Pancreas (tissue), 10 donors: ENCODE measurements at regions not wholly inside any gene's neighbourhood (a gene's known extent, or its start where the extent isn't known, plus 50 kb on each side); places are given as distances from the start of the nearest gene placed in this dataset.

ENCODE experiments used
- ATAC-seq, 4 donors: fragments of 200-7000 bp; cut with Tn5 transposase; one replicate each; pipeline versions ENCODE4 v1.8.0 to v1.9.1; 2020; ENCODE audit warnings: mild to moderate bottlenecking in 4 of 4, moderate library complexity in 4 of 4
- DNase-seq, 6 donors: peaks; one replicate each; pipeline ENCODE4 v3.0.0-alpha.2; 2020
- FAIRE-seq: peaks from 2 replicates; lab custom pipeline; 2012; peaks lifted over from hg19 to GRCh38; lab: Jason Lieb, UNC
- H3K27ac ChIP-seq, 4 donors: fragments of 200-600 bp; sonication (generic); 1 replicate in 3 of 4; 2 replicates in 1 of 4; pipeline versions ENCODE4 v1.5.0 to v1.8.0; 2020
- H3K27me3 ChIP-seq, 4 donors: fragments of 200-600 bp; one replicate each; pipeline ENCODE4 v1.8.0; 2021
- H3K36me3 ChIP-seq, 3 donors: fragments of 200-600 bp; sonication (generic) in 1 of 3; one replicate each; pipeline versions ENCODE4 v1.5.0 to v1.8.0; 2020 to 2021
- H3K4me1 ChIP-seq, 3 donors: fragments of 200-600 bp; one replicate each; pipeline ENCODE4 v1.8.0; 2021
- H3K4me3 ChIP-seq, 4 donors: fragments of 200-600 bp; sonication (generic) in 2 of 4; one replicate each; pipeline versions ENCODE4 v1.5.0 to v1.8.0; 2020 to 2021
- H3K9me3 ChIP-seq, 4 donors: fragments of 200-600 bp; one replicate each; pipeline ENCODE4 v1.8.0; 2021
- WGBS, 2 donors: extraction: QIAGEN DNeasy Blood & Tissue Kit; methylation state at CpG; one replicate each; pipeline ENCODE4 v1.1.7; 2013; 5-methylcytosine and 5-hydroxymethylcytosine counted together
- intact Hi-C, 3 donors: fragments of 100-400 bp; cut with DNase I; formaldehyde crosslinking; loops; one replicate each; pipeline versions ENCODE4 v1.11.1 to v1.14.2; 2022
- TF ChIP-seq, protein P1 (sequence below), 4 donors: fragments of 200-600 bp; sonication (generic) in 3 of 4; IDR thresholded peaks; one replicate each; pipeline versions ENCODE4 v1.5.0 to v1.8.0; 2021; ENCODE audit warnings: antibody characterized with exemption in 4 of 4
- donor health status: healthy with polysubstance abuse.
- donor health status: DM: no; HTN: no; CAD: no; lungs with moderate emphysema.
- donor health status: DM: no; HTN: no; CAD: no.
- donor health status: control.
- donor health status: control.
- donor health status: Bipolar disorder and iron deficiency.
- donor health status: DM: yes; HTN: yes; CAD: no.
- donor health status: DM: no; HTN: no; CAD: no.
- donor health status: DM: no; HTN: no; CAD: no.
- donor health status: DM: yes; HTN: yes; CAD: no.

DNA sequence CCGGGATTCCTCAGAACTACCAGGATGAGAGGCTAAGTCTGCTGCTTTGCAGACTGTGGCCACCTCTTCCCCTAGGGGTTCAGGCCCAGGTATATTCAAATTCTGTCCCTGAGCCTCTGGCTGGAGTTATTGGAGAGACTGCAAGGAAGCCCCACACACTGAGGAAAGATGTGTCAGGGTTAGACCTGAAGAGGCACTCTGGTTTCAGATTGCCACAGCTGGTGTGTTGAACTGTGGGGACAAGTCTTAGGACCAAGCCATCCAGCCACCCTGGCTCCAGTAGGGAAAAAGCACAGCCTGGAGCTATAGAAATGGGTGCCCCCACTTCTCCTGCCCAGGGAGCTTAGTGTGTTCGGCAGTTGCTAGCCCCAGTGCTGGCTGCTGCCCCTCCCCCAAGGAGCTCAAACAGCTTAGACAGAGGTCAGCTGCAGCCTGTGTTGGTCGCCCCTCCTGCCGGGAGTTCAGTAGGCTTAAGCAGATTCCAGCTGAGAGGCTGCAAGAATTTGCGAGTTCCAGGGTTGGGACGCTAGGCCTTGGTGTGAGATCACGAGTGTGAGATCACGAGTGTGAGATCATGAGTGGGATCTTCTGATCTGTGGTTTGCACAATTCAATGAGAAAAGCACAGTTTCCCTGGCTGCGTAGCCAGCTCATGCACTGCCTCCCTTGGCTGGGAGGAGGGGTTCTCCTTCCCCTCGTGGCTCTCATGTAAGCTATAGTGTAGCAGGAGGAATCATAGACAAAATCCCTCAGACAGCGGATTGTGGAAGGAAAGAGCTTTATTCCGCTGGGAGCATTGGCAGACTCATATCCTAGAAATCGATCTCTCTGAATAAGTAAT, 552.1 kb upstream of the CHORDC1 start:
- DNase-seq (peak in 1 of 6 donors; percentile 8), ATAC-seq (no peak), FAIRE-seq (no peak)
- no peak overlapping the region for H3K27ac ChIP-seq
- no peak overlapping the region for H3K4me3 ChIP-seq
- no peaks in the 10 kb centered on the region for H3K27me3 ChIP-seq
- no peaks in the 10 kb centered on the region for H3K4me1 ChIP-seq
- TF ChIP-seq, protein P1, sequence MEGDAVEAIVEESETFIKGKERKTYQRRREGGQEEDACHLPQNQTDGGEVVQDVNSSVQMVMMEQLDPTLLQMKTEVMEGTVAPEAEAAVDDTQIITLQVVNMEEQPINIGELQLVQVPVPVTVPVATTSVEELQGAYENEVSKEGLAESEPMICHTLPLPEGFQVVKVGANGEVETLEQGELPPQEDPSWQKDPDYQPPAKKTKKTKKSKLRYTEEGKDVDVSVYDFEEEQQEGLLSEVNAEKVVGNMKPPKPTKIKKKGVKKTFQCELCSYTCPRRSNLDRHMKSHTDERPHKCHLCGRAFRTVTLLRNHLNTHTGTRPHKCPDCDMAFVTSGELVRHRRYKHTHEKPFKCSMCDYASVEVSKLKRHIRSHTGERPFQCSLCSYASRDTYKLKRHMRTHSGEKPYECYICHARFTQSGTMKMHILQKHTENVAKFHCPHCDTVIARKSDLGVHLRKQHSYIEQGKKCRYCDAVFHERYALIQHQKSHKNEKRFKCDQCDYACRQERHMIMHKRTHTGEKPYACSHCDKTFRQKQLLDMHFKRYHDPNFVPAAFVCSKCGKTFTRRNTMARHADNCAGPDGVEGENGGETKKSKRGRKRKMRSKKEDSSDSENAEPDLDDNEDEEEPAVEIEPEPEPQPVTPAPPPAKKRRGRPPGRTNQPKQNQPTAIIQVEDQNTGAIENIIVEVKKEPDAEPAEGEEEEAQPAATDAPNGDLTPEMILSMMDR (IDR thresholded peaks at IDR 0.05): no peak
- no peaks in the 10 kb centered on the region for H3K9me3 ChIP-seq
- H3K36me3 ChIP-seq: no peaks in the 10 kb centered on the region
- intact Hi-C loops: no loop called here
- 56 to 70% methylated on average over 13 of the region's 13 CpGs for WGBS, 2 donors

DNA sequence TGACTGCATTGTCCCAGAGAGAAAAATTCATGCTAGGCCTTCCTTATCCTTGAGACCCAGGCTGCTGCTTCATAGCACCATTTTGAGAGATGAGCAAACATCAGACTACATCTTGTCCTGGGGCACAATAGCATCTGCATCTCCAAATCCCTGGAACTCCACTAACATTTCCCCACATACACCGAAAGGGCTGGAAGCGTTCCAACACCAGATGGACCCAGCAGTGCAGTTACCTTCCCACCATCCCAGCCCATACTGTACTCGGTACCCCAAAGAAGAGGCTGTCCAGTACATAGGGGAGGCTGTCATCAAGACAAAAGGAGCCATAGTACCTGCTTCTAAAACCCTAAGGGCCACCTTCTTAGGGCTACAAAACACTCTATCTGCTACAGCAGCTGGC, 547.2 kb upstream of the CHORDC1 start:
- no peak for ATAC-seq
- H3K27me3 ChIP-seq: no peaks in the 10 kb centered on the region
- DNase-seq: no peak
- intact Hi-C loops: no loop called here
- WGBS, 2 donors: 53 to 66% methylated on average over 3 of the region's 3 CpGs
- H3K27ac ChIP-seq: no peak overlapping the region
- no peaks in the 10 kb centered on the region for H3K9me3 ChIP-seq
- no peaks in the 10 kb centered on the region for H3K4me1 ChIP-seq
- H3K4me3 ChIP-seq: no peak overlapping the region
- no peak for FAIRE-seq
- H3K36me3 ChIP-seq: no peaks in the 10 kb centered on the region
- TF ChIP-seq, protein P1 (IDR thresholded peaks at IDR 0.05): no peak

GRCh38 chr11:90766121-90766520, 543.3 kb upstream of the CHORDC1 start:
- Histone ChIP-seq H3K27ac (no peak overlapping the region), H3K4me1 (no peaks in the 10 kb centered on the region), H3K27me3 (no peaks in the 10 kb centered on the region), H3K4me3 (no peak overlapping the region), H3K9me3 (no peaks in the 10 kb centered on the region), H3K36me3 (no peaks in the 10 kb centered on the region)
- FAIRE-seq: no peak
- 64 to 71% methylated on average over 3 of the region's 3 CpGs for WGBS, 2 donors
- TF ChIP-seq, protein P1 (IDR thresholded peaks at IDR 0.05): no peak
- intact Hi-C loops: no loop called here
- no peak for DNase-seq
- no peak for ATAC-seq

DNA sequence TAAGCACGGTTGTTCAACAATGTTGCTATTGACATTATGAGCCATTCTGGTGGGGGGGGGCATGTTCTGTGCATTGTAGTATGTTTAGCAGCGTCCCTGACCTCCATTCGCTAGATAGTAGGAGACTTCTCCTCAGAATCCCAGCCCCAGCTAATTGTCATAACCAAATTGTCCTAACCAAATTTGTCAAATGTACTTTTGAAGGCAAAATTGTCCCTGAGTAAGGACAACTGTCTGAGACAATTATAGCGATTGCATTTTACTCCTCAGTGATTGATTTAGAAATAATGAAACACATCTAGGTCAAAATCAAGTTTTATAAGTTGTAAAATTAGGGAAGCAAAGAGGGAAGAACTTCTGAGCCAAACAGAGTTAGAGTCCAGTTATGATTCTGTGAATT, 541.8 kb upstream of the CHORDC1 start:
- H3K27me3 ChIP-seq: no peaks in the 10 kb centered on the region
- H3K4me1 ChIP-seq: no peaks in the 10 kb centered on the region
- H3K9me3 ChIP-seq: no peaks in the 10 kb centered on the region
- FAIRE-seq (no peak), DNase-seq (no peak), ATAC-seq (no peak)
- no peak overlapping the region for H3K4me3 ChIP-seq
- intact Hi-C loops: no loop called here
- no peaks in the 10 kb centered on the region for H3K36me3 ChIP-seq
- H3K27ac ChIP-seq: no peak overlapping the region
- TF ChIP-seq, protein P1 (IDR thresholded peaks at IDR 0.05): no peak
- WGBS, 2 donors: 46 to 51% methylated on average over 4 of the region's 4 CpGs

GRCh38 chr11:90757849-90758494, 535.1 kb upstream of the CHORDC1 start:
- TF ChIP-seq, protein P1 (IDR thresholded peaks at IDR 0.05): no peak
- H3K27ac ChIP-seq: no peak overlapping the region
- H3K36me3 ChIP-seq: no peaks in the 10 kb centered on the region

More at GRCh38 chr11:90757849-90758494, 535.1 kb upstream of the CHORDC1 start:
- H3K4me1 ChIP-seq: no peaks in the 10 kb centered on the region
- 36 to 51% methylated on average over 4 of the region's 4 CpGs for WGBS, 2 donors
- no peaks in the 10 kb centered on the region for H3K27me3 ChIP-seq
- no peaks in the 10 kb centered on the region for H3K9me3 ChIP-seq
- no peak for DNase-seq
- no peak for ATAC-seq
- H3K4me3 ChIP-seq: no peak overlapping the region
- FAIRE-seq: no peak
- intact Hi-C loops: no loop called here
